Nephron (organoid): ENCODE measurements at regions not wholly inside any gene's neighbourhood (a gene's known extent, or its start where the extent isn't known, plus 50 kb on each side); places are given as distances from the start of the nearest gene placed in this dataset.

Experiments used
- H3K27ac Mint-ChIP-seq, 3 experiments: 2 replicates each; pipeline ENCODE4 v1.8.0; 2020; ENCODE audit warnings: mixed read lengths in 3 of 3, mild to moderate bottlenecking in 2 of 3, moderate library complexity in 1 of 3
- H3K27me3 Mint-ChIP-seq: 2 replicates; pipeline ENCODE4 v1.8.0; 2021; ENCODE audit warnings: low read depth, mild to moderate bottlenecking, moderate library complexity, mixed read lengths
- H3K36me3 Mint-ChIP-seq: 2 replicates; pipeline ENCODE4 v1.8.0; 2020; ENCODE audit warnings: low read depth, mixed read lengths
- H3K4me1 Mint-ChIP-seq: 2 replicates; pipeline ENCODE4 v1.8.0; 2020; ENCODE audit warnings: mixed read lengths
- H3K4me3 Mint-ChIP-seq, 3 experiments: 2 replicates each; pipeline ENCODE4 v1.8.0; 2020; ENCODE audit warnings: mild to moderate bottlenecking in 3 of 3, mixed read lengths in 3 of 3, moderate library complexity in 2 of 3
- H3K9me3 Mint-ChIP-seq: 2 replicates; pipeline ENCODE4 v1.8.0; 2020; ENCODE audit warnings: mixed read lengths
- TF ChIP-seq, protein P1 (sequence below), 3 experiments: fragments of 200-600 bp; sonication (generic); IDR thresholded peaks; one replicate each; pipeline ENCODE4 v1.5.0; 2021; ENCODE audit warnings: antibody characterized with exemption in 3 of 3; ENCODE audit not compliant: unreplicated experiment in 3 of 3

DNA sequence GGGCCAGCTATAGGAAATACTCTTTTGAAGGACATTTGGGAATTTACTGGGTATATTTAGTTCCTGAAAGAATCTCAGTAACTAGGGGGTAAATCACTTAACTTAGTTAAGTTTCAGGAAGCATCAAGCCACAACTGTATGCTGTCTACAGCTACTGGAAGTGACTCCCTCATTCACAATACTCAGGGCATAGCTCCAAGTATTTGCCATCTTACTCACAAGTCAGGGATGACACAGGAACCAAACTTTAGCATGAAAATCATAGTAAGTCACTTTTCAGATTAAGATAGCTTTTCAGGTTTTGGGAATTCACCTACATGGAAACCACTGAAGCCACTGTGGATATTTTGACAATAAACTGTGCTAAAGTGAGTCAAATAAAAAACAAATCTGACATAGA, 242.4 kb upstream of the ATP10B start:
- no peak overlapping the region for H3K27ac Mint-ChIP-seq
- TF ChIP-seq, protein P1, sequence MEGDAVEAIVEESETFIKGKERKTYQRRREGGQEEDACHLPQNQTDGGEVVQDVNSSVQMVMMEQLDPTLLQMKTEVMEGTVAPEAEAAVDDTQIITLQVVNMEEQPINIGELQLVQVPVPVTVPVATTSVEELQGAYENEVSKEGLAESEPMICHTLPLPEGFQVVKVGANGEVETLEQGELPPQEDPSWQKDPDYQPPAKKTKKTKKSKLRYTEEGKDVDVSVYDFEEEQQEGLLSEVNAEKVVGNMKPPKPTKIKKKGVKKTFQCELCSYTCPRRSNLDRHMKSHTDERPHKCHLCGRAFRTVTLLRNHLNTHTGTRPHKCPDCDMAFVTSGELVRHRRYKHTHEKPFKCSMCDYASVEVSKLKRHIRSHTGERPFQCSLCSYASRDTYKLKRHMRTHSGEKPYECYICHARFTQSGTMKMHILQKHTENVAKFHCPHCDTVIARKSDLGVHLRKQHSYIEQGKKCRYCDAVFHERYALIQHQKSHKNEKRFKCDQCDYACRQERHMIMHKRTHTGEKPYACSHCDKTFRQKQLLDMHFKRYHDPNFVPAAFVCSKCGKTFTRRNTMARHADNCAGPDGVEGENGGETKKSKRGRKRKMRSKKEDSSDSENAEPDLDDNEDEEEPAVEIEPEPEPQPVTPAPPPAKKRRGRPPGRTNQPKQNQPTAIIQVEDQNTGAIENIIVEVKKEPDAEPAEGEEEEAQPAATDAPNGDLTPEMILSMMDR (IDR thresholded peaks at IDR 0.05; ENCODE audit: unreplicated experiment in 3 of 3) = no peak
- H3K4me1 Mint-ChIP-seq = no peaks in the 10 kb centered on the region
- H3K4me3 Mint-ChIP-seq = no peak overlapping the region
- no peaks in the 10 kb centered on the region for H3K36me3 Mint-ChIP-seq
- H3K9me3 Mint-ChIP-seq = no peaks in the 10 kb centered on the region
- no peaks in the 10 kb centered on the region for H3K27me3 Mint-ChIP-seq

DNA sequence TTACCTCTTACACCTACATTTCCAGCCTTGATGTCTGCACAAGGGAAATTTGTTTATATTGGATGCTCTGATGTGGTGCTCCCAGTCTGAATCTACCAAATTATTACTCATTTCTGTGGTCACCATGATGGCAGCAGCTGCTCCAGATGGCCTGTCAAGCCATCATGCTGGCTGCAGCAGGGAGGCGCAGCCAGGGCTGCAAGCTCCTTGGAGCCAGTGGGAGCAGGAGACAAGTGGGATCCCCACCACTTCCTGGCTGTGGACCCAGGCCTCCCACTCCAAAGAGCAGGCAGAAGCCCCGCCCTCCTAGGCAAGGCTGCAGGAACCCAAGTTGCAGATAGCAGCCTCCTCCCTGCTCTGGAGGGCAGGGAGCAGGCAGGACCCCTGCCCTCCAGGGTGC, 241.1 kb upstream of the ATP10B start:
- Mint-ChIP-seq H3K4me1 (no peaks in the 10 kb centered on the region), H3K27me3 (no peaks in the 10 kb centered on the region), H3K36me3 (no peaks in the 10 kb centered on the region), H3K9me3 (no peaks in the 10 kb centered on the region), H3K4me3 (no peak overlapping the region), H3K27ac (no peak overlapping the region)
- TF ChIP-seq, protein P1 (IDR thresholded peaks at IDR 0.05; ENCODE audit: unreplicated experiment in 3 of 3) = no peak

DNA sequence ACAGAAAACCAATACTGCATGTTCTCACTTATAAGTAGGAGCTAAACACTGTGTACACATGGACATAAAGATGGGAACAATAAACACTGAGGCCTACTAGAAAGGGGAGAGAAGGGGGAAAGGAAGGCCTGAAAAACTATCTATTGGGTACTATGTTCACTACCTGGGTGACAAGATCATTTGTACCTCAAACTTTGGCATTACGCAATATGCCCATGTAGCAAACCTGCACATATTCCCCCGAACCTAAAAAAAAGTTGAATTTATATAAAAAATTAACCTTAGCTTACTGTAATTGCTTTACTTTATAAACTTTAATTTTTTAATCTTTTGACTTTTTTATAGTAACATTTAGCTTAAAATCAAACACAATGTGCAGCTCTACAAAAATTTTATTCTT, 237.6 kb upstream of the ATP10B start:
- no peaks in the 10 kb centered on the region for H3K27me3 Mint-ChIP-seq
- TF ChIP-seq, protein P1 (IDR thresholded peaks at IDR 0.05; ENCODE audit: unreplicated experiment in 3 of 3) = no peak
- H3K4me1 Mint-ChIP-seq = peaks cover 5% of the 10 kb centered on the region
- H3K36me3 Mint-ChIP-seq = no peaks in the 10 kb centered on the region
- H3K27ac Mint-ChIP-seq = no peak overlapping the region
- H3K4me3 Mint-ChIP-seq = no peak overlapping the region
- H3K9me3 Mint-ChIP-seq = no peaks in the 10 kb centered on the region

DNA sequence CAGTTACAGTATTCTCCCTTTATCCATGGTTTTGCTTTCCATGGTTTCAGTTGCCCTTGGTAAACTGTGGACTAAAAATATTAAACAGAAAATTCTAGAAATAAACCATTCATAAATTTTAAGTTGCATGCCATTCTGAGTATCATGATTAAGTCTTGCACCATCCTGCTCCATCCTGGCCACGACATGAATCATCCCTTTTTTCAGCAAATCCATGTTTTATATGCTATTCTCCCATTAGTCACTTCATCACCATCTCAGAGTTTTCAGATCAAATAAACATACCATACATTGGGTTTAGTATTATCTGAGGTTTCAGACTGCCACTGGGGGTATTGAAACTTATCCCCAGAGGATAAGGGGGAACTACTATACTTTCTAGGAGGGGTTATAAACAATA, 234.4 kb upstream of the ATP10B start:
- no peak overlapping the region for H3K4me3 Mint-ChIP-seq
- peaks cover 3% of the 10 kb centered on the region for H3K9me3 Mint-ChIP-seq
- H3K27me3 Mint-ChIP-seq = no peaks in the 10 kb centered on the region
- H3K4me1 Mint-ChIP-seq = peaks cover 5% of the 10 kb centered on the region
- no peaks in the 10 kb centered on the region for H3K36me3 Mint-ChIP-seq
- TF ChIP-seq, protein P1 (IDR thresholded peaks at IDR 0.05; ENCODE audit: unreplicated experiment in 3 of 3) = no peak
- H3K27ac Mint-ChIP-seq = no peak overlapping the region

DNA sequence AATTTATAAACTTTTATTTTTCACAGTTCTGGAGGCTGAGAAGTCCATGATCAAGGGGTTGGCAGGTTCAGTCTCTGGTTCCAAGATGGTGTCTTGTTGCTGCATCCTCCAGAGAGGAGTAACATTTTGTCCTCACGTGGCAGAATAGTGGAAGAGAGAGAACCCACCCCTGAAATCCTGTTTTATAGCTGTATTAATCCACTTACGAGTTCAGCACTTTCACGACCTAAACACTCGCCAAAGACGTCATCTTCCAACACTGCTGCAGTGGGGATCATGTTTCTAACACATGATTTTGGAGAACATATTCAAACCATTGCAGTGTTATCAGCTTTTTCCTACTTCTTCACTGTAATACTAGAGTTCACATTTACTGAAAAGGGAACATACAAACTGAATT, 233.0 kb upstream of the ATP10B start:
- H3K9me3 Mint-ChIP-seq = peaks cover 3% of the 10 kb centered on the region
- H3K27me3 Mint-ChIP-seq = no peaks in the 10 kb centered on the region
- no peaks in the 10 kb centered on the region for H3K36me3 Mint-ChIP-seq
- TF ChIP-seq, protein P1 (IDR thresholded peaks at IDR 0.05; ENCODE audit: unreplicated experiment in 3 of 3) = no peak
- no peak overlapping the region for H3K4me3 Mint-ChIP-seq
- H3K27ac Mint-ChIP-seq = peak overlapping the region in 1 of 3 experiments; percentile 22
- peaks cover 5% of the 10 kb centered on the region for H3K4me1 Mint-ChIP-seq

DNA sequence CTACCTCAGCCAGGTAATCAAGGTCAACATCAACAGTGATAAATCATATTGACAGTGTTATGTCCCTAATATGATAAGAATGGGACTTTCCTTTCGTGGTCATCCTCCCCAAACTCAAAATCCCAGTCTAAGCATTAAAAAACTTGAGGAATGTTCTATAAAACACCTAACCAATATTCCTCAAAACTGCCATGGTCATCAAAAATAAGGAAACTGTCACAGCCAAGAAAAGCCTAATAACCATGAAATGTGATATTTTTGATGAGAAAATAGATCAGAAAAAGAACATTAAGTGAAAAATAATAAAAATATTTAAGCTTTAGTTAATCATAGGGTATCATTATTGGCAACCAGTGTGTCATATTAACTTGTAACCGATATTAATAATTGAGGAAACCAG, 232.1 kb upstream of the ATP10B start:
- Mint-ChIP-seq H3K4me3 (no peak overlapping the region), H3K4me1 (peaks cover 5% of the 10 kb centered on the region), H3K27me3 (no peaks in the 10 kb centered on the region), H3K27ac (no peak overlapping the region), H3K36me3 (no peaks in the 10 kb centered on the region), H3K9me3 (peaks cover 3% of the 10 kb centered on the region)
- TF ChIP-seq, protein P1 (IDR thresholded peaks at IDR 0.05; ENCODE audit: unreplicated experiment in 3 of 3) = no peak
